K562 (cell line): ENCODE measurements at regions not wholly inside any gene's neighbourhood (a gene's known extent, or its start where the extent isn't known, plus 50 kb on each side); places are given as distances from the start of the nearest gene placed in this dataset.

Source experiments
- CTCF ChIP-seq, 3 experiments: IDR thresholded peaks in 2 of 3; conservative IDR thresholded peaks in 1 of 3; 2 replicates each; pipeline ENCODE4 v1.5.1; 2011 to 2012; ENCODE audit warnings: low read length in 3 of 3, mild to moderate bottlenecking in 3 of 3, control low read depth in 2 of 3, improper control_type of control experiment in 1 of 3, inconsistent platforms in 1 of 3, low read depth in 1 of 3, mixed read lengths in 1 of 3, moderate library complexity in 1 of 3; ENCODE audit not compliant: insufficient read depth in 2 of 3
- HDAC2 ChIP-seq: fragments of 450-650 bp; IDR thresholded peaks from 2 replicates; pipeline ENCODE4 v1.6.1; 2016; ENCODE audit warnings: mild to moderate bottlenecking
- HNRNPUL1 ChIP-seq: fragments of 200-400 bp; formaldehyde crosslinking; IDR thresholded peaks from 2 replicates; pipeline ENCODE4 v1.6.1; 2017; ENCODE audit warnings: low read length
- TEAD4 ChIP-seq, 2 experiments: sonication (generic) in 1 of 2; formaldehyde crosslinking in 1 of 2; IDR thresholded peaks; 2 replicates each; pipeline versions ENCODE4 v1.6.1 to v1.8.0; 2012 to 2022; ENCODE audit warnings: borderline replicate concordance in 1 of 2, inconsistent platforms in 1 of 2, low read length in 1 of 2, mild to moderate bottlenecking in 1 of 2, missing genetic modification reagents in 1 of 2
- ZNF121 ChIP-seq: sonication (generic); formaldehyde crosslinking; conservative IDR thresholded peaks from 2 replicates; pipeline ENCODE4 v1.8.0; 2022; ENCODE audit warnings: missing genetic modification reagents

- no peak for TF ChIP-seq TEAD4 (IDR thresholded peaks at IDR 0.05; ENCODE audit: low read length)
- no peak for TF ChIP-seq TEAD4 (CRISPR knock-in tag; IDR thresholded peaks at IDR 0.05; ENCODE audit: borderline replicate concordance)
- no peak for TF ChIP-seq ZNF121
- no peak for TF ChIP-seq HNRNPUL1
- no peak for TF ChIP-seq HDAC2
- no peak for TF ChIP-seq CTCF (IDR thresholded peaks at IDR 0.05 in 2 of 3, conservative IDR thresholded peaks at IDR 0.05 in 1 of 3; ENCODE audit: insufficient read depth in 2 of 3, low read depth in 1 of 3, low read length in 3 of 3)
Observed at GRCh38 chr21:21767276-21767675, 769.1 kb downstream of the NCAM2 start.
